NCI-H1417 (cell line): ENCODE measurements at regions not wholly inside any gene's neighbourhood (a gene's known extent, or its start where the extent isn't known, plus 50 kb on each side); places are given as distances from the start of the nearest gene placed in this dataset.

ENCODE experiments used
- DNase-seq, 3 experiments: peaks; one replicate each; lab custom pipeline; 2025; lab: John Stamatoyannopoulos, UW

- DNase-seq = no peak
Measured at GRCh38 chr5:15447209-15447608, 52.8 kb upstream of the FBXL7 start.

GRCh38 chr5:15446552-15446951 is 53.4 kb upstream of the FBXL7 start:
- DNase-seq = no peak

GRCh38 chr5:15442193-15442570 is 57.8 kb upstream of the FBXL7 start:
- DNase-seq = no peak

- DNase-seq = no peak
Measured at GRCh38 chr5:15441433-15442192, 58.4 kb upstream of the FBXL7 start.

GRCh38 chr5:15440434-15440833 is 59.5 kb upstream of the FBXL7 start:
- no peak for DNase-seq

DNA sequence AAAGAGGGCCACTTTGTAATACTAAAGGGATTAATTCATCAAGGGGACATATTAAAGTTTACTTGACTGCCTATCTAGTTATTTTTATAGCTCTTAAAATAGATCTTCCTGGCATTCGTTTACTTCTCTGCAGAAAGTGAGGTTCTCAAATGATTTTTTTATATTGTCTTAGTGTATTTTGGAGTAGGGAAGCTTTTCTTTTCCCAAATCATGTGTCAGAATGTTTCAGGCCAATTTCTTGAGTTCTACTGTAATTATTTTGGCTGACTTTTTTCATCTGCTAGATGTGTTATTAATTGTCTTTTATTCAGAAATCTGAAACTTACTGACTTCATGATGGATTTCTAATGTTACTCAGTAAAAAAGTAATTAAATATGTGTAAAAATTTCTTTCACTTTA is 60.2 kb upstream of the FBXL7 start:
- no peak for DNase-seq

DNA sequence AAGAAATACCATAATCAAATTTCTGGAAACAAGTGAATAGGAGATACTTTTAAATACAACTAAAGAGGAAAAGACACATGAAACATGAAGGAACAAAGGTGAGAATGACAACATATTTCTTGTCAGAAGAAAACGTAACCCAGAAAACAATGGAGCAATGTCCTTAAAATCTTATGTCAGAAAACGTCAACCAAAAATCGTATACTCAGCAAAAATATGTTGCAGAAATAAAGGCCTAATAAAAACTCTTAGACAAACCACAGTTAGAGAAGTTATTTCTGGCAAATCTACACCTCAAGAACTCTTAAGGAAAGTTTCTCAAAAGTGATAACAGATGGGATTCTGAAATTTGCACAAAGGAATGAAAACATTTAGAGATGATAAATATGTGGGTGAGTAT is 66.3 kb upstream of the FBXL7 start:
- no peak for DNase-seq

- no peak for DNase-seq
Measured at GRCh38 chr5:15431923-15432322, 68.1 kb upstream of the FBXL7 start.

- DNase-seq = no peak
Measured at GRCh38 chr5:15425766-15426165, 74.2 kb upstream of the FBXL7 start.

DNA sequence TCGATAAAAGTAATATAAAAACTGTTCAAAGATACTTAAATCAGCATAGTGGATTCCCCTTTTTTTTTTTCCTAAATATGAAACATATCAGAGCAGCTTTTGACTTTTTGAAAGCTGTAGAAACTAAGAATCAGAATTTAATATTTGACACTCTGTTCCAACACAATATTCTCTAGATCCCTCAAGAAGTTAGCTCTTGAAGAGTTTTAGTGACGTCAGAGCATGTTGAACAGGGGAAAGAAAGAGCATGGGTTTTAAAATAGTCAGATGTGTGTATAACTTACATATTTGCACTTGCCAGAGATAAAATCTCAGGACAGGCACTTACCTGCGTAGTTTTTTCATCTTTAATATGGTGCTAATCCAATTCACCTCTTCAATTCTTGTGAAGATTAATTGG is 75.2 kb upstream of the FBXL7 start:
- DNase-seq = no peak

DNA sequence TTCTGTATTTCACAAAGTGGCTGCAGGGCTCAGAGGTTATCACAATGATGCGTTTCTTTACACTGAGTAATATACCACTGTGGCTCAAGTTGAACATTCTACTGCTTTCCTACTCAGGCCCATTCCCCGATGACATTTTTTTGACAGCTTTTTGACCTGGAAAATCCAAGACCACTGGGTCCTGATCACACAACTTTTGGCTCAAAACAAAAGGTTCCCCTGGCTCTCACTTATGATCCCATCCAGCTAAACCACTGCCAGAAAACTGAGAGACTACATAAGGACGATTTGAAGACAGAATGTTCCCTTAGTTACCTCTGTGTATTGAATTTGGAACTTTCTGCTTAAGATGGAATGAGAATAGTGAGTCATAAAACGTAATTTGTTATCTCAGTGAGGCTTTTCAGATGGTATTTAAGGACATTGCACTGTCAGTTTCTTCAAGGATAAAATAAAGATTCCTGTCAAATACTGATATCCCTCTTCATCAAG is 78.0 kb upstream of the FBXL7 start:
- DNase-seq = no peak

DNA sequence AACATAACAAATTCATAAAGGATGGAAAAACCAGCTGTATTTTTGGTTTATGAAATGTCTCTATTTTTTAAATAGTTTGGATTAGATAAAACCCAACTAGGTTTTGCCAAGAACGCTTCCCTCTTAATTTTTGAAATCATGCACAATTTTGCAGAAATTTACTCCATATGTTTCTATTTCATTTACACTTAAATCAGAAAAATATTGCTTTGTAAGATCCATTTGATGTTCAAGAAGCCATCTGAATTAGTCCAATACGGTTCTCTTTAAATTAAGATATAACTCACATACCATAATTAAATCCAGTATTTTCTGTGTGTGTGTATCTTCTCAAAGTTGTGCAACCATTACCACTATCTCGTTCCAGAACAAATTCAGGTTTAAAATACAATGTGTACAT is 78.6 kb upstream of the FBXL7 start:
- DNase-seq = no peak

DNA sequence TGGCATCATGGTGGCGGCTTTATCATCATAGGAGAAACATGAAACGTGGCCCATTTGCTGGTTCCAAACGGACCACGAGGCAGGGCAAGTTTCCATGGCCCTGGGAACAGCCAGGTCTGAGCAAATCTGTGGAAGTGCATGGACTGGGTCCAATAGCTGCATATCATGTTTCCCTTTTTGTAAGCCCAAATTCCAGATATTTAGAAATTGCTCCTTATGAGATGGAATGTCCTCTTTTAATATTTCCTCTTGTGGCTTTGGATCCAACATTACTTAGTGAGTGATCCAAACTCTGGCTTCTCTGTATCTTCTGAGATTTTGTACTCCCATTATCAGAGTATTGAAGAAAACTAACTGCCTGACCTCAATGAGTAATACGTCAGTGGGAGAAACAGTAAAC is 79.8 kb upstream of the FBXL7 start:
- DNase-seq = no peak

DNA sequence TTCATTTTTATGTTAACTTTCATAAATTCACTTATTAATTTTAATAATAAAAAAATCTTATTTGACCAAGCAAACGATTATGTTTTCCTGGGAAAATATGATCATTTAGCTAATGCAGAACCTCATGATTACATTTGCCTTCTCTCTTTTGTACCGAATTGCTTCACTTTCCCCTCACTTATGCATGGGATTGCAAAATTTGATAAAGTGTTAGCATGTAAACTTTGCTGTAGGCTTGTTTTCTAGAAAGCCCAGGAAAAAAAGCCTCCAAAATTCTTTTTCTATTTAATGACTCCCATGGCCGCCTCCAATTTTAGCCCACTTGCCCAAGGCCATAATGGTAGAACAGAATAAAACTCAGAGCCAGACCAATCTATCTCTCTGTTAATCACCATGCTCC is 82.8 kb upstream of the FBXL7 start:
- DNase-seq = no peak

DNA sequence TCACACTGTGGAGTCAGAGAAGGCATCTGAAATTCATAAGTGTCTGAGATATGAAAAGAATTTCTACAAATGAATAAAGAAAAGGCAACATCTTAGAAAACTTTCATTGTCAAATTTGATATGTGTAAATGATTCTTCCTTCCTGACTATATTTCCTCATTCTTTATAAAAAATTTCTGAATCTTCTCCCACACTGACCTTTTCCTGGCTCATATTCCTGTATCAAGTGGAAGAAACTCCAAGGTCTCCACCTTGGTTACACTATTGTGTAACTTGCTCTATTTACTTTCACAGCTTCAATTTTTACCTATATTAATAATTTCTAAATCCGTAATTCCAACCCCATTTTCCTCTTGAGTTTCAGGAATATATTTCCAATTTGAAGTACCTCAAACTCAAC is 93.5 kb upstream of the FBXL7 start:
- no peak for DNase-seq

DNA sequence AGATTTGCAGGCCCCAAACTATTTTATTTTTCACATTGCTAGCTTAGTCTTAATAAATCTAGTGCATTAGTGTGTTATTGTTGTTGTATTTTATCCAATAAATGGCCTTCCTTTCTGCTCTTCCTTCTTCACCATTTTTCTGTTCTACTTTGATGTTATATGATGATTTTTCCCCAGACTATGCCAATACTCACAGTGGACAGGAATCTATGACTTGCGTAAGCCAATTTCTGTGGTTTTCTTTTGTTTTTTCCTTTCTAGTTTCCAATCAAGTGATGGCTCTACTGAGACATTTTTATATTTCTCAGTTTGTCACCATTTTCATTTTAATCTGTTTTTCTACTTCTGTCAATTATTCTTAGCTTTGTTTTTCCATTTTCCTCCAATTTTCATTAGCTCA is 106.8 kb upstream of the FBXL7 start:
- no peak for DNase-seq

DNA sequence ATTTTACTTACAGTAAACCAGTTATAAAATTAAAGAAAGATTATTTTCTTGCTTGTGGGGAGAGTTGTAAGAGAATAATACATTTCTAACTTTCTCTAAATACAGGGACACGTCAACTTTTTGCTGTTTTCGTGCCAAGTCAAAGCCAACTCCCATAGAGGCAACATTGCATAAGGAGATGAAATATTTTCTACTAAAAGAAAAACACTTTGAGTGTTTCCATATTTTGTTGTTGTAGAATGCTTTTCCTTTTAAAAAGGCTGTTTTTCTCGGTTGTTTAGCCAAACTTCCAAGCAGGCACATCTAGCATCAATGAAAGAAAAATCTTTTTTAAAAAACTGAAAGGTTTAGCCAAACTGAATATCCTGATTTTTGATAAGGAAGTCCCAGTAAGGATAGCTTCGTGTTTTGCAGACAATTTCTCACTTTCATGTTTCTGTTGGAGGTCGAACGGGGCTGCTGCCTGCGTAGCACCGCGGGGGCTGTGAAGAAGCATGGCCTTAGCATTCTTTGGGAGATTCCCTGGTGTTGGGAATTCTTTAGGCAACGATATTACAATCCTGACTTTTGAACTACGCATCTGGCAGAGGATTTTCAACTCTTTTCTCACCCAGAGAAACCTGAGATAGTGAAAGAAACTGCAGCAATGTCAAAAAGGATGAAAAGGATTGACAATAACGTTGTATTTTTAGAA is 108.1 kb upstream of the FBXL7 start:
- no peak for DNase-seq

GRCh38 chr5:15388866-15389265 is 111.1 kb upstream of the FBXL7 start:
- DNase-seq = no peak

DNA sequence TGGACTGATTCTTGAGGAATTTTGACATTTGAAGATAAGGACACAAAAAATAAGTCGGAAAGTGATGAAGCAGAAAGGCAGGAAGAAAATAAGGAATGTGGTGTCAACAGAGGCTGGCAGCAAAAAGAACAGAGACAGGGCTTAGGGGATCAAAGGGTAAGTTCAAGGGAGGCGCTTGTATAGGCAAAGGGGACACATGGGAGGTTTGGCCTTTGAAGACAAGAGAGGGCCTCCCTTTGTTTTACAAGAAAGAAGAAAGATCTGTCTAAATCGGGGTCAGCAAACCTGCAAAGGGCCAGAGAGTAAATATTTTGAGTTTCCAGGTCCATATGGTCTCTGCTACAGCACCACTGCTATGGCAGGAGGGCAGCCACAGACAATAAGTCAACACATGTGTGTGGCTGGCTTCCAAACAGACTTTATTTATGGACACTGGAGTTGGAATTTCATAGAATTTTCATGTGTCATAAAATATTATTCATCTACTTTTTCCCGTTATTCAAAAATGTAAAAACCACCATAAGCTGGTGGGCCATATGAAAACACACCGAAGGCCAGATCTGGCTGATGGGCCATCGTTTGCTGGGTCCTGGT is 112.0 kb upstream of the FBXL7 start:
- DNase-seq = no peak

DNA sequence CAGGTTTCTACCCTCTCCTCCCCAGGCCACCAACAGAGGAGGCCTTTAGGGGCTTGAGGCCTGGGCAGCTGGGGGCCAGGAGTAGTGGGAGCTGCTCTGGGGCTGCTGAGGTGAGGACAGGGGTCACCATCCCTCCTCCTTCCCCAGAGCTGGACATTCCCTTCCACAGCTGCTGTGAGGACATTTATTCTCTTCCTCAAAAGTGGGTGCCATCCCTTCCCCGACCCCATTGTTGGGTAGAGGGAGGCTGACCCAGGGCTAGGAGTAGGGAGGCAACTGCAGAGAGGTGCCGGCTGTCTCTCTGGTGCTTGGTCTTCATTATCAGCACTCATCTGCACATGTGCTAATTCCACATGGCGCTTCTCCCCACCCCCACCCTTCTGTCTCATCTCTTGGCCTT is 113.9 kb upstream of the FBXL7 start:
- no peak for DNase-seq

DNA sequence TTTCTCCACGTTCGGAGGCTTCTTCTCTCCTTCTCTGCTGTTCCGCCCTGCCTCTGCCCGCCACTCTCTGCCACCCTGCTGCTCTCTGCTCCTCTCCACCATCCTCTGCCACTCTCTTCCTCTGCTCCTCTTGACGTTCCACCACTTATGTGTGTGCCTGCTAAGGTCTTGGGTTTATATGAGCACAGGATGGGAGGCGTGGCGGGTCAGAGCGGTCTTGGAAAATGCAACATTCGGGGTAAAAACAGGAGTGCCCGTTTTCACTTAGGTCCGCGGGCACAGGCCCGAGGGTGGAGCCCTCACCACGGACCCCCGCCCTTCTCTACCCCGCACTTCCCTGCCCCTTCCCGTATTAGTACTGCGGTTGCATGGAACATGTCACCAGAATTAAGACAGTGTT is 114.4 kb upstream of the FBXL7 start:
- no peak for DNase-seq

- DNase-seq = no peak
Measured at GRCh38 chr5:15385037-15385436, 114.9 kb upstream of the FBXL7 start.

- DNase-seq = no peak
Measured at GRCh38 chr5:15384581-15384980, 115.4 kb upstream of the FBXL7 start.
